H1 (cell line): ENCODE measurements at regions not wholly inside any gene's neighbourhood (a gene's known extent, or its start where the extent isn't known, plus 50 kb on each side); places are given as distances from the start of the nearest gene placed in this dataset.

Experiments
- CTCF ChIA-PET: fragments of 300-600 bp; sonication (Branson Sonifier 250); formaldehyde crosslinking; loops from one replicate; lab custom pipeline; 2021; ENCODE audit not compliant: partially characterized antibody; lab: Charles Lee
- POLR2A ChIA-PET: fragments of 300-600 bp; sonication (Branson Sonifier 250); formaldehyde crosslinking; loops from one replicate; lab custom pipeline; 2021; ENCODE audit warnings: inconsistent platforms; ENCODE audit not compliant: partially characterized antibody; lab: Charles Lee
- DNase-seq, 2 experiments: peaks; one replicate each; pipeline versions ENCODE4 v3.0.0 to v3.0.0-alpha.2; 2010 to 2022; ENCODE audit warnings: low spot score in 2 of 2, low read depth in 1 of 2, mixed read lengths in 1 of 2
- FAIRE-seq: peaks from 2 replicates; lab custom pipeline; 2011; peaks lifted over from hg19 to GRCh38; lab: Jason Lieb, UNC
- H2AFZ ChIP-seq: 2 replicates; pipeline ENCODE4 v1.8.1; 2012; ENCODE audit warnings: low read length, inconsistent platforms
- H2AK5ac ChIP-seq: 2 replicates; pipeline ENCODE4 v1.6.1; 2013; ENCODE audit warnings: low read depth, low read length
- H2BK120ac ChIP-seq: replicated peaks from 2 replicates; pipeline ENCODE3; 2013; ENCODE audit warnings: low read depth, low read length, inconsistent platforms
- H2BK12ac ChIP-seq: 2 replicates; pipeline ENCODE4 v1.6.1; 2013; ENCODE audit warnings: low read depth, low read length
- H2BK15ac ChIP-seq: 2 replicates; pipeline ENCODE4 v1.6.1; 2013; ENCODE audit warnings: low read length
- H2BK20ac ChIP-seq: 2 replicates; pipeline ENCODE4 v1.6.1; 2013; ENCODE audit warnings: low read length
- H2BK5ac ChIP-seq: 2 replicates; pipeline ENCODE4 v1.6.1; 2013; ENCODE audit warnings: low read depth, low read length
- H3K14ac ChIP-seq: 2 replicates; pipeline ENCODE4 v1.6.1; 2013; ENCODE audit warnings: inconsistent platforms; ENCODE audit not compliant: insufficient read length
- H3K18ac ChIP-seq: 2 replicates; pipeline ENCODE4 v1.6.1; 2013; ENCODE audit warnings: low read length; ENCODE audit errors: extremely low read depth
- H3K23ac ChIP-seq: 2 replicates; pipeline ENCODE4 v1.6.1; 2013; ENCODE audit warnings: inconsistent platforms; ENCODE audit not compliant: insufficient read length
- H3K23me2 ChIP-seq: 2 replicates; pipeline ENCODE4 v1.6.1; 2013; ENCODE audit warnings: low read depth, low read length
- H3K27ac ChIP-seq: 2 replicates; pipeline ENCODE4 v1.6.1; 2011; ENCODE audit warnings: low read depth, low read length, inconsistent platforms
- H3K27me3 ChIP-seq, 4 experiments: replicated peaks in 1 of 4; 1 replicate in 1 of 4; 2 replicates in 3 of 4; pipeline versions ENCODE4 v1.6.1 to v1.8.1; 2011 to 2013; ENCODE audit warnings: low read length in 3 of 4, mild to moderate bottlenecking in 3 of 4, inconsistent platforms in 2 of 4, mixed read lengths in 2 of 4, moderate library complexity in 1 of 4; ENCODE audit not compliant: control insufficient read depth in 3 of 4, insufficient read depth in 3 of 4; ENCODE audit errors: extremely low read depth in 1 of 4
- H3K36me3 ChIP-seq, 4 experiments: 2 replicates each; pipeline versions ENCODE4 v1.6.1 to v1.8.1; 2011 to 2013; ENCODE audit warnings: mild to moderate bottlenecking in 4 of 4, low read length in 3 of 4, moderate library complexity in 2 of 4, control low read depth in 1 of 4, inconsistent platforms in 1 of 4; ENCODE audit not compliant: insufficient read depth in 4 of 4, control insufficient read depth in 2 of 4
- H3K4ac ChIP-seq: replicated peaks from 2 replicates; pipeline ENCODE3; 2013; ENCODE audit warnings: low read length, low read depth, mixed read lengths, inconsistent platforms; ENCODE audit not compliant: insufficient read length
- H3K4me1 ChIP-seq, 4 experiments: replicated peaks in 1 of 4; 1 replicate in 1 of 4; 2 replicates in 3 of 4; pipeline versions ENCODE4 v1.6.1 to v1.8.1; 2011 to 2013; ENCODE audit warnings: low read length in 3 of 4, inconsistent platforms in 2 of 4, mixed read lengths in 1 of 4; ENCODE audit not compliant: insufficient read depth in 4 of 4, control insufficient read depth in 3 of 4
- H3K4me2 ChIP-seq, 2 experiments: 2 replicates each; pipeline versions ENCODE4 v1.6.1 to v1.8.1; 2011 to 2013; ENCODE audit warnings: low read depth in 2 of 2, low read length in 2 of 2, control low read depth in 1 of 2, inconsistent platforms in 1 of 2, mild to moderate bottlenecking in 1 of 2; ENCODE audit not compliant: insufficient read depth in 1 of 2
- H3K4me3 ChIP-seq, 4 experiments: fragments of 200-600, 300-600 bp in 1 of 4; sonication (generic), shearing (Covaris generic), sonication (Bioruptor Twin) in 1 of 4; 2 replicates each; pipeline versions ENCODE4 v1.5.1 to v1.8.1; 2011 to 2016; ENCODE audit warnings: low read length in 4 of 4, low read depth in 3 of 4, control low read depth in 2 of 4, inconsistent platforms in 2 of 4, mild to moderate bottlenecking in 2 of 4, mixed read lengths in 1 of 4, moderate library complexity in 1 of 4; ENCODE audit not compliant: insufficient read depth in 2 of 4; ENCODE audit errors: extremely low read depth in 1 of 4
- H3K56ac ChIP-seq: replicated peaks from 2 replicates; pipeline ENCODE3; 2013; ENCODE audit warnings: low read depth, mild to moderate bottlenecking, mixed read lengths, low read length, inconsistent platforms; ENCODE audit not compliant: insufficient read length
- H3K79me1 ChIP-seq: 2 replicates; pipeline ENCODE4 v1.6.1; 2013; ENCODE audit warnings: low read depth, low read length, control low read depth
- H3K79me2 ChIP-seq, 2 experiments: 2 replicates each; pipeline versions ENCODE4 v1.6.1 to v1.8.1; 2012 to 2013; ENCODE audit warnings: low read length in 2 of 2, mild to moderate bottlenecking in 2 of 2, inconsistent platforms in 1 of 2; ENCODE audit not compliant: insufficient read depth in 2 of 2, control insufficient read depth in 1 of 2
- H3K9ac ChIP-seq, 4 experiments: replicated peaks in 1 of 4; 1 replicate in 1 of 4; 2 replicates in 3 of 4; pipeline versions ENCODE4 v1.6.1 to v1.8.1; 2011 to 2013; ENCODE audit warnings: low read depth in 3 of 4, low read length in 3 of 4, control low read depth in 2 of 4, mild to moderate bottlenecking in 2 of 4, moderate library complexity in 2 of 4, inconsistent platforms in 1 of 4; ENCODE audit errors: extremely low read depth in 1 of 4
- H3K9me3 ChIP-seq, 2 experiments: 2 replicates each; pipeline versions ENCODE4 v1.6.1 to v1.8.1; 2012 to 2013; ENCODE audit warnings: mild to moderate bottlenecking in 2 of 2, moderate library complexity in 2 of 2, control low read depth in 1 of 2, inconsistent platforms in 1 of 2, low read depth in 1 of 2, low read length in 1 of 2, mixed read lengths in 1 of 2; ENCODE audit not compliant: insufficient read depth in 2 of 2
- H4K20me1 ChIP-seq, 2 experiments: replicated peaks in 1 of 2; 2 replicates each; pipeline versions ENCODE3 to v1.8.1; 2011 to 2013; ENCODE audit warnings: inconsistent platforms in 2 of 2, low read length in 2 of 2, mild to moderate bottlenecking in 1 of 2; ENCODE audit not compliant: insufficient read depth in 2 of 2, control insufficient read depth in 1 of 2
- H4K5ac ChIP-seq: 2 replicates; pipeline ENCODE4 v1.6.1; 2013; ENCODE audit warnings: low read length, low read depth, mixed read lengths, inconsistent platforms; ENCODE audit not compliant: insufficient read length
- H4K8ac ChIP-seq: 2 replicates; pipeline ENCODE4 v1.8.0; 2013; ENCODE audit warnings: mild to moderate bottlenecking, moderate library complexity, low read length, inconsistent platforms; ENCODE audit not compliant: insufficient read depth; ENCODE audit errors: extremely low read depth
- H4K91ac ChIP-seq: replicated peaks from 2 replicates; pipeline ENCODE3; 2013; ENCODE audit warnings: low read length, mixed read lengths, inconsistent platforms; ENCODE audit not compliant: insufficient read length
- HDAC2 ChIP-seq, 2 experiments: fragments of 300-600 bp in 1 of 2; sonication (generic) in 1 of 2; IDR thresholded peaks; 2 replicates each; pipeline ENCODE4 v1.6.1; 2011 to 2012; ENCODE audit warnings: low read depth in 2 of 2, low read length in 2 of 2, mild to moderate bottlenecking in 2 of 2, moderate library complexity in 2 of 2, borderline replicate concordance in 1 of 2, inconsistent platforms in 1 of 2
- MAFK ChIP-seq: IDR thresholded peaks from 2 replicates; pipeline ENCODE4 v1.6.1; 2012; ENCODE audit warnings: low read depth, mild to moderate bottlenecking, improper control_type of control experiment, low read length
- RAD21 ChIP-seq, 2 experiments: IDR thresholded peaks in 1 of 2; conservative IDR thresholded peaks in 1 of 2; 2 replicates each; pipeline ENCODE4 v1.6.1; 2011; ENCODE audit warnings: low read depth in 2 of 2, low read length in 2 of 2, improper control_type of control experiment in 1 of 2, inconsistent platforms in 1 of 2, mild to moderate bottlenecking in 1 of 2, moderate library complexity in 1 of 2
- SIRT6 ChIP-seq: IDR thresholded peaks from one replicate; pipeline ENCODE4 v1.7.1; 2012; ENCODE audit warnings: low read length, inconsistent platforms
- WGBS, 2 experiments: shearing (Covaris generic) in 1 of 2; methylation state at CpG; one replicate each; pipeline versions ENCODE4 v1.1.6 to v1.1.7; 2013 to 2015; ENCODE audit warnings: low lambda C conversion rate in 2 of 2, mixed read lengths in 2 of 2, inconsistent platforms in 1 of 2, low coverage in 1 of 2, missing lambda C conversion rate in 1 of 2; ENCODE audit not compliant: insufficient replicate concordance in 2 of 2, insufficient coverage in 1 of 2, insufficient read length in 1 of 2; ENCODE audit errors: extremely low coverage in 1 of 2, missing lambda C conversion rate in 1 of 2; 5-methylcytosine and 5-hydroxymethylcytosine counted together
- TF ChIP-seq, protein P1 (sequence below): IDR thresholded peaks from 2 replicates; pipeline ENCODE4 v1.6.1; 2012; ENCODE audit warnings: low read length, inconsistent platforms

DNA sequence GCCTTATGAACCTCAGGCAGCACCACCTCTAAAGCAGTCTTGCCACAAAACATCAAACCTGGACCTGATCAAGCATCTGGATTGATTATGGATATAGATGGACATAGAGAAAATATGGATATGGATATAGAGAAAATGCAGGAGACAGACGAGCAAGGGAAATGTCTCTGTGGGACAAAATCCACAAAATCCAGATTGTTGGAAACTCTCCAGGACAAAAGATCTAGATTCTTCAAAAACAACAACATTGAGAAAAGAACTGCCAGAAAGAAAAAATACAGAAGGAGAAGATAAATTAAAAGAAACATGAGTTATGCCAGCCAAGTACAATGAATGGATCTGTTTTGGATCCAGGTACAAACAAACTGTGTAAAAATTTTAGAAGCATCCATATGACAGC, 1176.5 kb downstream of the UQCRFS1 start:
- Histone ChIP-seq H4K8ac (no peak overlapping the region), H2BK5ac (no peak overlapping the region), H3K4me3 (no peak overlapping the region), H3K4me2 (no peak overlapping the region), H3K79me2 (no peaks in the 10 kb centered on the region), H3K18ac (no peak overlapping the region), H2AFZ (no peak overlapping the region), H3K4me1 (no peaks in the 10 kb centered on the region), H3K4ac (no peak overlapping the region), H3K27ac (no peak overlapping the region), H3K27me3 (no peaks in the 10 kb centered on the region), H3K9ac (no peak overlapping the region), H2BK20ac (no peak overlapping the region), H2BK120ac (no peak overlapping the region), H2BK12ac (no peak overlapping the region), H3K9me3 (0 out of 4 replicates have a peak, but pooled peaks cover under 1% of the 10 kb centered on the region in 2 experiments), H3K36me3 (no peaks in the 10 kb centered on the region), H3K79me1 (no peaks in the 10 kb centered on the region), H4K5ac (no peak overlapping the region), H3K14ac (no peak overlapping the region), H3K23ac (no peak overlapping the region), H3K56ac (no peak overlapping the region), H2BK15ac (no peak overlapping the region), H4K91ac (no peak overlapping the region), H3K23me2 (no peaks in the 10 kb centered on the region), H4K20me1 (no peaks in the 10 kb centered on the region), H2AK5ac (no peak overlapping the region)
- ChIA-PET POLR2A (no interaction called here), CTCF (interaction anchor here (1.0 kb wide), 1 partner anchor 36 kb away, joined by 3 read pairs; no protein-coding TSS in a partner anchor)
- WGBS, 2 experiments: 90% methylated on average over 1 of the region's 1 CpG; no CpG with 5 or more reads in 1 of the 2 experiments
- FAIRE-seq: no peak
- DNase-seq: no peak
- TF ChIP-seq SIRT6 (no peak), MAFK (no peak), HDAC2 (IDR thresholded peaks at IDR 0.05; ENCODE audit: borderline replicate concordance in 1 of 2, low read depth in 2 of 2, low read length in 2 of 2) (no peak), RAD21 (IDR thresholded peaks at IDR 0.05 in 1 of 2, conservative IDR thresholded peaks at IDR 0.05 in 1 of 2; ENCODE audit: low read depth in 2 of 2, low read length in 2 of 2) (no peak)
- TF ChIP-seq, protein P1, sequence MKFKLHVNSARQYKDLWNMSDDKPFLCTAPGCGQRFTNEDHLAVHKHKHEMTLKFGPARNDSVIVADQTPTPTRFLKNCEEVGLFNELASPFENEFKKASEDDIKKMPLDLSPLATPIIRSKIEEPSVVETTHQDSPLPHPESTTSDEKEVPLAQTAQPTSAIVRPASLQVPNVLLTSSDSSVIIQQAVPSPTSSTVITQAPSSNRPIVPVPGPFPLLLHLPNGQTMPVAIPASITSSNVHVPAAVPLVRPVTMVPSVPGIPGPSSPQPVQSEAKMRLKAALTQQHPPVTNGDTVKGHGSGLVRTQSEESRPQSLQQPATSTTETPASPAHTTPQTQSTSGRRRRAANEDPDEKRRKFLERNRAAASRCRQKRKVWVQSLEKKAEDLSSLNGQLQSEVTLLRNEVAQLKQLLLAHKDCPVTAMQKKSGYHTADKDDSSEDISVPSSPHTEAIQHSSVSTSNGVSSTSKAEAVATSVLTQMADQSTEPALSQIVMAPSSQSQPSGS: no peak
